NCI-H1417 (cell line): ENCODE measurements at regions not wholly inside any gene's neighbourhood (a gene's known extent, or its start where the extent isn't known, plus 50 kb on each side); places are given as distances from the start of the nearest gene placed in this dataset.

Experiments
- DNase-seq, 3 experiments: peaks; one replicate each; lab custom pipeline; 2025; lab: John Stamatoyannopoulos, UW

GRCh38 chr22:22075382-22076163, 93.0 kb upstream of the TOP3B start:
- DNase-seq = no peak

DNA sequence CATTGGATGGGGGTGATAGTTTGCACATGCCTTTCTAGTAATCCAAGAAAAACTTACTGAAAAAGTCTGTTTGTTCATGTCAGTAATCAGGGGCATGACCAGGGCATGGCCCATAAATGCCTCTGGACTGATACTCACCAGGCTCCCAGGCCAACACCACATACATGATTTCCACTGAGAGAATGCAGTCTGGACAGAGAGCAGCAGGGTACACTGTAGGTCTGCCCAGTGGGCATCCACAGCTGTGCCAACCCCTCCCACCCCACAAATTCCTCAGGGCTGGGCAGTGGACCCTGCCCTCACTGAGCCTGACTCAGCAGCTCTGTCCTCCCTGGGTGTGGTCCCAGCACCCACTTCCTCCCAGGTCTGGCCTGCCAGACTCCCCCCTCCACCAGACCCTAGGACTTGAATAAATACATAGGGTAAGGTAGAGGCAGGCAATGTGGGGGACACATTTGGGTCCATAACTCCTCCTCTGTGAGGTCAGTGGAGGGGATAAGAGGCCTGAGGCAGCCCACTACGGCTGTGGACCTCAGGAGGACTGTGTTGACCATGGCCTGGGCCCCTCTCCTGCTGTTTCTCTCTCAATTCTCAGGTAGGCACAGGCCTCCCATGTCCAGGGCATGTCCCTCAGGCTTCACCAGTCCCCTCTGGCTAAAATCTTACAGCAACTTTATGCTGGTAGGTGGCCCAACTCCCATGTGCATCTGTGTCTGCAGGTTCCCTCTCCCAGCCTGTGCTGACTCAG, 92.2 kb upstream of the TOP3B start:
- DNase-seq = no peak

DNA sequence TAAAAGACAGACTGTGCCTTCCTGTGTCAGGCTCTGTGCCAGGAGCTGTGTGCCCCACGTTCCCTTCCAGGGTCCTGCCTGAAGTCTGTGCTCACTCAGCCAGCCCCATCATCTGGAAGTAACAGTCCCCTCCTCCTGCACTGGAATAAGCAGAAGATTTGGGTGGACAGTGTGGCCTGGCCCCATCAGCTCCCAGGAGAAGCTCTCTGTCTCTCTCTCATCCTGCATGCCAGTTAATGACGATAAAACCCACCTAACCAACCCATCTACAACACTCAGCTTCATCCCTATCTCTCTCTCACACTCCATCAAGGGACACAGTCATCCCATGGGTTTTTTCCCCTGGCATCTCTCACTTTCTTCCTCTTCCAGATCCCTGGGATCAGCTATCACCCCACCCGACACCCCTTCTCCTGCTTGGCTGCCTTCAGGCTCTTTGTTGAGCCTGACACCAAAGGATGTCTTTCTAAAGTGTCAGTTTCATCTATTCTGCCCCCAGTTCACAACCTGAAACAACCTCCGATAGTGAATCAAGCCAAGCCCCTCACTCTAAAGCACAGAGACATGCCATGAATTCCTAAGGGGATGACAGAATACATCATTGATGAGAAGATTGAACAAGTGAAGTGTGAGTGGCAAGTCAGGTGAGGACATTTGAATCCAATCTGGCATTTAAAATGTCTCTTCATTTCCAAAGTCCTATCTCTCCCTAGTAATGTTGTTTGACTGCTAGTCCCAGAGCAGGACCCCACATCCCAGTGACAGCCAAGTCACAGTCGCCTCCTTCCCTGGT, 91.4 kb upstream of the TOP3B start:
- no peak for DNase-seq

GRCh38 chr22:22072169-22072836, 89.7 kb upstream of the TOP3B start:
- DNase-seq = no peak

GRCh38 chr22:22071455-22071854, 88.9 kb upstream of the TOP3B start:
- DNase-seq = no peak

- no peak for DNase-seq
Measured at GRCh38 chr22:22070371-22070824, 87.8 kb upstream of the TOP3B start.

DNA sequence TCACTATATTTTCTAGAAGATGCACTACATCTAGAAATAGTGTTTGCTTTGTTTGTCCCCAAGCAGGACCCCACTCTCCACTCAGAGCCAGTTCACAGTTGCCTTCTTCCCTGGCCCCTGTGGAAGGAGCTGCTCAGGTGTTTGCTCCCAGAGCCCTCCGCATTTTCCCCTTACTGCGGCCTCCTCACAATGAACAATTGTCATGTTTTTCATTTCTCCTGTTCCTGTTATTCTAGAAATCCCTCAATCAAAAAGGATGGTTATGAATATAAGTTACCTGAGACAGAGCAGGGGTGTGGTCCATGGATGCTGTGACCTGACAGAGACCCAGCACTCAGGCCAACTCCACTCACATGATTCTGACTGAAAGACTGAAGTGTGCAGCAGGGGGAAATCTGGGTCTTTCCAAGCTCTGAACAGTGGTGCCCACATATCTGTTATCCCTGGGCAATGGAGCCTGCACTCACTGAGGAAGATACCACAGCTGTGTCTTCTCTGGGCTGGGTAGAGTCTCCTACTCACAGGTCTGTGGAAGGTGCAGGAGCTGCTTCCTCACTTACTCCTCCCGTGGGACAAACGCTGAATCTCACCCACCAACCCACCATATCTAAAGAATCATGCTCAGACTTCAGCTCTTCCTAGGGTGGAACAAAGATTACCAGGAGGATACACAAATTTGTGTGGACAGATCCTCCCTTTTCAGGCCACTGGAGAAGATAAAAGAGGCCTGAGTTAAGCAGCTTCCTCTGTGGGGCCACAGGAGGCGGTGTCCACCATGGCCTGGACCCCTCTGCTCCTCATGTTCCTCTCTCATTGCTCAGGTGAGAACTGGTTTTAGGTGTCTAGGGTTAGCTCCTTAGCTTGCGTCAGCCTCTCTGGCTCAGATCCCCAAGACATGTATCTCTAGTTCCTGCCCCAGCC, 87.1 kb upstream of the TOP3B start:
- no peak for DNase-seq

DNA sequence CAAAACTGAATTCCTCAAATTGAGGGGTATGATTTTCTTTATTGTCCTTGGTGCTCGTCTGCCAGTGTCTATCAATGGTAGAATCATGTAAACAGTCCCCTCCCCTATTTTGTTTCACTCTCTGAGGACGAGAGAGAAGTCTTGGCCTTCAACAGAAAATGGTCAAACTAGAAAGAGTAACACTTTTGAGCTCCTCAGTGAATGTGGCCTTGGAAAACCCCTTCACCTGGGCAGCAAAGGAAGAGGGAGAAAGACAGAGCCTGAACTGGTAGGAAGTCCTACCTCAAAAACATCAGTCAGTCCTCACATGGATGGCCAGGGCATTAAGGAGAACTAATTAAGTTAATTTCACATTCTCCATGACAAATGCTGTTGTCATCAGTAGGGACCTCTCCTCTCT, 86.1 kb upstream of the TOP3B start:
- DNase-seq = no peak

DNA sequence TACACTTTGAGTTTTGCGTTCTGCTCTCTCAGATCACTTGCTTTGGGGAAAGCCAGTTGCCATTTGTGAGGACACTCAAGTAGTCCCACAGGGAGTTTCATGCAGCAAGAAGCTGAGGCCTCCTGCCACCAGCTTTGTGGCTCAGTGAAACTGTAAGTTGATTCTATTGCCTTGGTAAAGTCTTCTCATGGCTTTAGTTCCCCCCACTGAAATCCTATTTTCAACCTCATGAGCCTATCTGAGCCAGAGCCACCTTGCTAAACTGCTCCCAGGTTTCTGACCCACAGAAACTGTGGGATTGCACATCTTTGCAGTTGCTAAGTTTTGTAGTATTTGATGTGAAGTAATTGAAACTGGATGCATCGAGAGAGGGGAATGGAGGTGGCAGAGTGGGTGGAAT, 85.4 kb upstream of the TOP3B start:
- no peak for DNase-seq

- no peak for DNase-seq
Measured at GRCh38 chr22:22067192-22067591, 84.6 kb upstream of the TOP3B start.

DNA sequence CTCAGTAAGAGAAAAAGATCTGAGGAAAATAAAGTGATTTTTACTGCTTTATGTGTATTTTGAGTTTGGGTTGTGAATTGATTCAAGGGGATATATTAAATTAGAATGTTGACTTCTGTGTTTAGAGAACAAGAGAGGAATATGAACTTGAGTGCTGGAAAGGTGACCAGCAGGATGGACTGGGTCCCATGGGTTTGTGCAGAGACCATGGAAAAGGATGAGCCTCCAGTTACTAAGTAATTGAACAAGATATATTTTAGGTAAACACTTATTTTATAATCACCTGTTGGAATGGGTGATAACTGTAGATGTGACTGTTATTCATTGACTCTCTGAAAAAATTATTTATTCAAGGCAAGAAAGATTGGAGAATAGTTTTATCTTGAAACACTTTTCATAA, 82.0 kb upstream of the TOP3B start:
- DNase-seq = no peak

- DNase-seq = no peak
Measured at GRCh38 chr22:22062306-22062793, 79.8 kb upstream of the TOP3B start.

GRCh38 chr22:22061085-22062077, 78.8 kb upstream of the TOP3B start:
- DNase-seq = peak in 2 of 3 experiments; percentile 5 to 30

DNA sequence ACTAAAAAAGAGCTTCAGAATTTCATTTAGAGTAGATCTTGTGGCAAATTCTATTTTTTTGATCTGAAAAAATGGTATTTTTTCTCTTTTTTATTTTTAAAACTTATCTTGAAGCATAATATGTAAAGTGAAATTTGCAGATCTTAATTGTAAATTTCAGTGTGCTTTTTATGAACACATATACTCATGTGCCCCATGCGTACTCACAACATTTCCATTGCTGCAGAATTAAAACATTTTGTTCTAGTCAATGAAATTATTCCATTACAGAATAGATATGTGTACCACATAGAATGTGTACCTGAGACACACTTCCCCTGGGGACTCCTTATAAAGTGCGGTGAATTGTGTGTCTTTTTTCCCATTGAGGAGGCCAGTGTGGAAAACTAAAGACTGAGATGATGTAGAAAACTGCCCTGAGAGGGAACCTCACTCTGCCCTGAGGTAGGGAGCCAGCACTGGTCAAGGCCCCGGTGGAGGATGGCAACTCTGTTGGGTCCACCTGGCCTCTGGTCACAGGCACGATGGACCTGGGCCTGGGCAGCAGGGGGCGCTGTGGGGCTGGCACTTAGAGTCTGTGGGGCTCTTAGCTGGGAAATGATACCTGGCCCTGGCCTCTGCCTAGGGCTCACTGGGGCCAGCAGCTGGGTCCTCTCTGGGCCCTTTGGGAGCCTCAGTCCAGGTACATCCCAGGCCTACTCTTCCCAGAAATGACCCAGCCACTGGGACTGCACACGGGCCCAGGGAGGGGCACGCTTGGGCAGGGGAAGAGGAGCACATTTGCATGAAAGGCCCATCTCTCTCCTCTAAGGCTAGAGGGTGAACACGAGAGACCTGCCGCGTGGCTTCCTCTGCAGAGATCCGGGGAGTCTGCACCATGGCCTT, 77.9 kb upstream of the TOP3B start:
- DNase-seq = peak in 2 of 3 experiments; percentile 5 to 11

GRCh38 chr22:22059291-22060002, 76.9 kb upstream of the TOP3B start:
- no peak for DNase-seq

GRCh38 chr22:22058633-22059290, 76.2 kb upstream of the TOP3B start:
- DNase-seq = no peak
